Cardiac muscle cell (in vitro differentiated cells and primary cell): ENCODE measurements at regions not wholly inside any gene's neighbourhood (a gene's known extent, or its start where the extent isn't known, plus 50 kb on each side); places are given as distances from the start of the nearest gene placed in this dataset.
A peak's percentile ranks its signal among the peaks of the same experiment; 100 is the strongest.

ENCODE experiments used
- DNase-seq, 2 donors: peaks; one replicate each; pipeline versions ENCODE4 v3.0.0 to v3.0.0-alpha.2; 2010 to 2017; ENCODE audit warnings: low read depth in 1 of 2, low spot score in 1 of 2
- H3K27ac ChIP-seq: fragments of 200-600 bp; sonication (generic); 2 replicates; pipeline ENCODE4 v1.5.1; 2016
- H3K27me3 ChIP-seq: fragments of 200-600 bp; sonication (generic); 2 replicates; pipeline ENCODE4 v1.6.0; 2016; ENCODE audit warnings: control low read depth
- H3K36me3 ChIP-seq: fragments of 200-600 bp; sonication (generic); 2 replicates; pipeline ENCODE4 v1.5.1; 2016; ENCODE audit warnings: control low read depth
- H3K4me1 ChIP-seq: fragments of 200-600 bp; sonication (generic); 2 replicates; pipeline ENCODE4 v1.8.1; 2017; ENCODE audit warnings: low read depth, mild to moderate bottlenecking, mixed run types
- H3K4me3 ChIP-seq: fragments of 200-600 bp; sonication (generic); 2 replicates; pipeline ENCODE4 v1.5.1; 2016; ENCODE audit warnings: mild to moderate bottlenecking
- H3K9me3 ChIP-seq: fragments of 200-600 bp; sonication (generic); 2 replicates; pipeline ENCODE4 v1.5.1; 2017; ENCODE audit warnings: low read depth, mild to moderate bottlenecking, control low read depth
- CTCF ChIP-seq: IDR thresholded peaks from 2 replicates; pipeline ENCODE4 v1.5.1; 2012; ENCODE audit warnings: low read depth, mild to moderate bottlenecking, low read length

- H3K4me1 ChIP-seq: no peaks in the 10 kb centered on the region
- DNase-seq: no peak
- H3K36me3 ChIP-seq: no peaks in the 10 kb centered on the region
- no peak overlapping the region for H3K4me3 ChIP-seq
- no peaks in the 10 kb centered on the region for H3K9me3 ChIP-seq
- no peak for TF ChIP-seq CTCF
- H3K27me3 ChIP-seq: no peaks in the 10 kb centered on the region
- no peak overlapping the region for H3K27ac ChIP-seq
These were observed 75.4 kb downstream of the OTUD1 start for GRCh38 chr10:23514321-23514720.

GRCh38 chr10:23516530-23516929 lies 77.7 kb downstream of the OTUD1 start:
- H3K27me3 ChIP-seq: peaks cover 5% of the 10 kb centered on the region
- no peaks in the 10 kb centered on the region for H3K4me1 ChIP-seq
- no peaks in the 10 kb centered on the region for H3K36me3 ChIP-seq
- peak; percentile 36 to 46 for DNase-seq
- H3K4me3 ChIP-seq: no peak overlapping the region
- H3K9me3 ChIP-seq: no peaks in the 10 kb centered on the region
- no peak overlapping the region for H3K27ac ChIP-seq
- peak; percentile 54 for TF ChIP-seq CTCF

GRCh38 chr10:23517155-23517554 lies 78.3 kb downstream of the OTUD1 start:
- Histone ChIP-seq H3K27ac (no peak overlapping the region), H3K4me3 (no peak overlapping the region), H3K27me3 (peaks cover 5% of the 10 kb centered on the region), H3K36me3 (no peaks in the 10 kb centered on the region), H3K9me3 (no peaks in the 10 kb centered on the region), H3K4me1 (no peaks in the 10 kb centered on the region)
- no peak for TF ChIP-seq CTCF
- no peak for DNase-seq

- TF ChIP-seq CTCF: no peak
- H3K9me3 ChIP-seq: no peaks in the 10 kb centered on the region
- no peak for DNase-seq
These were observed 82.9 kb downstream of the OTUD1 start for GRCh38 chr10:23521735-23522134.

GRCh38 chr10:23522345-23522744 lies 83.5 kb downstream of the OTUD1 start:
- H3K36me3 ChIP-seq: no peaks in the 10 kb centered on the region
- peak in 1 of 2 donors; percentile 30 for DNase-seq
- no peak for TF ChIP-seq CTCF
- no peaks in the 10 kb centered on the region for H3K9me3 ChIP-seq
- peaks cover 5% of the 10 kb centered on the region for H3K27me3 ChIP-seq
- no peaks in the 10 kb centered on the region for H3K4me1 ChIP-seq
- H3K27ac ChIP-seq: no peak overlapping the region
- H3K4me3 ChIP-seq: no peak overlapping the region

More at GRCh38 chr10:23521735-23522134, 82.9 kb downstream of the OTUD1 start:
- no peaks in the 10 kb centered on the region for H3K4me1 ChIP-seq
- H3K27me3 ChIP-seq: peaks cover 5% of the 10 kb centered on the region
- no peak overlapping the region for H3K4me3 ChIP-seq
- no peaks in the 10 kb centered on the region for H3K36me3 ChIP-seq
- no peak overlapping the region for H3K27ac ChIP-seq

- no peak overlapping the region for H3K27ac ChIP-seq
- no peak for TF ChIP-seq CTCF
- H3K27me3 ChIP-seq: peaks cover 5% of the 10 kb centered on the region
- H3K4me3 ChIP-seq: no peak overlapping the region
- H3K4me1 ChIP-seq: no peaks in the 10 kb centered on the region
- no peaks in the 10 kb centered on the region for H3K36me3 ChIP-seq
- H3K9me3 ChIP-seq: no peaks in the 10 kb centered on the region
- DNase-seq: no peak
These were observed 84.4 kb downstream of the OTUD1 start for GRCh38 chr10:23523251-23523650.
